ENCODE measurements at regions not wholly inside any gene's neighbourhood (a gene's known extent, or its start where the extent isn't known, plus 50 kb on each side); places are given as distances from the start of the nearest gene placed in this dataset.

GRCh38 chr9:107087222-107087621 lies 195.9 kb upstream of the RAD23B start (continued):
- TF ChIP-seq, protein P1, sequence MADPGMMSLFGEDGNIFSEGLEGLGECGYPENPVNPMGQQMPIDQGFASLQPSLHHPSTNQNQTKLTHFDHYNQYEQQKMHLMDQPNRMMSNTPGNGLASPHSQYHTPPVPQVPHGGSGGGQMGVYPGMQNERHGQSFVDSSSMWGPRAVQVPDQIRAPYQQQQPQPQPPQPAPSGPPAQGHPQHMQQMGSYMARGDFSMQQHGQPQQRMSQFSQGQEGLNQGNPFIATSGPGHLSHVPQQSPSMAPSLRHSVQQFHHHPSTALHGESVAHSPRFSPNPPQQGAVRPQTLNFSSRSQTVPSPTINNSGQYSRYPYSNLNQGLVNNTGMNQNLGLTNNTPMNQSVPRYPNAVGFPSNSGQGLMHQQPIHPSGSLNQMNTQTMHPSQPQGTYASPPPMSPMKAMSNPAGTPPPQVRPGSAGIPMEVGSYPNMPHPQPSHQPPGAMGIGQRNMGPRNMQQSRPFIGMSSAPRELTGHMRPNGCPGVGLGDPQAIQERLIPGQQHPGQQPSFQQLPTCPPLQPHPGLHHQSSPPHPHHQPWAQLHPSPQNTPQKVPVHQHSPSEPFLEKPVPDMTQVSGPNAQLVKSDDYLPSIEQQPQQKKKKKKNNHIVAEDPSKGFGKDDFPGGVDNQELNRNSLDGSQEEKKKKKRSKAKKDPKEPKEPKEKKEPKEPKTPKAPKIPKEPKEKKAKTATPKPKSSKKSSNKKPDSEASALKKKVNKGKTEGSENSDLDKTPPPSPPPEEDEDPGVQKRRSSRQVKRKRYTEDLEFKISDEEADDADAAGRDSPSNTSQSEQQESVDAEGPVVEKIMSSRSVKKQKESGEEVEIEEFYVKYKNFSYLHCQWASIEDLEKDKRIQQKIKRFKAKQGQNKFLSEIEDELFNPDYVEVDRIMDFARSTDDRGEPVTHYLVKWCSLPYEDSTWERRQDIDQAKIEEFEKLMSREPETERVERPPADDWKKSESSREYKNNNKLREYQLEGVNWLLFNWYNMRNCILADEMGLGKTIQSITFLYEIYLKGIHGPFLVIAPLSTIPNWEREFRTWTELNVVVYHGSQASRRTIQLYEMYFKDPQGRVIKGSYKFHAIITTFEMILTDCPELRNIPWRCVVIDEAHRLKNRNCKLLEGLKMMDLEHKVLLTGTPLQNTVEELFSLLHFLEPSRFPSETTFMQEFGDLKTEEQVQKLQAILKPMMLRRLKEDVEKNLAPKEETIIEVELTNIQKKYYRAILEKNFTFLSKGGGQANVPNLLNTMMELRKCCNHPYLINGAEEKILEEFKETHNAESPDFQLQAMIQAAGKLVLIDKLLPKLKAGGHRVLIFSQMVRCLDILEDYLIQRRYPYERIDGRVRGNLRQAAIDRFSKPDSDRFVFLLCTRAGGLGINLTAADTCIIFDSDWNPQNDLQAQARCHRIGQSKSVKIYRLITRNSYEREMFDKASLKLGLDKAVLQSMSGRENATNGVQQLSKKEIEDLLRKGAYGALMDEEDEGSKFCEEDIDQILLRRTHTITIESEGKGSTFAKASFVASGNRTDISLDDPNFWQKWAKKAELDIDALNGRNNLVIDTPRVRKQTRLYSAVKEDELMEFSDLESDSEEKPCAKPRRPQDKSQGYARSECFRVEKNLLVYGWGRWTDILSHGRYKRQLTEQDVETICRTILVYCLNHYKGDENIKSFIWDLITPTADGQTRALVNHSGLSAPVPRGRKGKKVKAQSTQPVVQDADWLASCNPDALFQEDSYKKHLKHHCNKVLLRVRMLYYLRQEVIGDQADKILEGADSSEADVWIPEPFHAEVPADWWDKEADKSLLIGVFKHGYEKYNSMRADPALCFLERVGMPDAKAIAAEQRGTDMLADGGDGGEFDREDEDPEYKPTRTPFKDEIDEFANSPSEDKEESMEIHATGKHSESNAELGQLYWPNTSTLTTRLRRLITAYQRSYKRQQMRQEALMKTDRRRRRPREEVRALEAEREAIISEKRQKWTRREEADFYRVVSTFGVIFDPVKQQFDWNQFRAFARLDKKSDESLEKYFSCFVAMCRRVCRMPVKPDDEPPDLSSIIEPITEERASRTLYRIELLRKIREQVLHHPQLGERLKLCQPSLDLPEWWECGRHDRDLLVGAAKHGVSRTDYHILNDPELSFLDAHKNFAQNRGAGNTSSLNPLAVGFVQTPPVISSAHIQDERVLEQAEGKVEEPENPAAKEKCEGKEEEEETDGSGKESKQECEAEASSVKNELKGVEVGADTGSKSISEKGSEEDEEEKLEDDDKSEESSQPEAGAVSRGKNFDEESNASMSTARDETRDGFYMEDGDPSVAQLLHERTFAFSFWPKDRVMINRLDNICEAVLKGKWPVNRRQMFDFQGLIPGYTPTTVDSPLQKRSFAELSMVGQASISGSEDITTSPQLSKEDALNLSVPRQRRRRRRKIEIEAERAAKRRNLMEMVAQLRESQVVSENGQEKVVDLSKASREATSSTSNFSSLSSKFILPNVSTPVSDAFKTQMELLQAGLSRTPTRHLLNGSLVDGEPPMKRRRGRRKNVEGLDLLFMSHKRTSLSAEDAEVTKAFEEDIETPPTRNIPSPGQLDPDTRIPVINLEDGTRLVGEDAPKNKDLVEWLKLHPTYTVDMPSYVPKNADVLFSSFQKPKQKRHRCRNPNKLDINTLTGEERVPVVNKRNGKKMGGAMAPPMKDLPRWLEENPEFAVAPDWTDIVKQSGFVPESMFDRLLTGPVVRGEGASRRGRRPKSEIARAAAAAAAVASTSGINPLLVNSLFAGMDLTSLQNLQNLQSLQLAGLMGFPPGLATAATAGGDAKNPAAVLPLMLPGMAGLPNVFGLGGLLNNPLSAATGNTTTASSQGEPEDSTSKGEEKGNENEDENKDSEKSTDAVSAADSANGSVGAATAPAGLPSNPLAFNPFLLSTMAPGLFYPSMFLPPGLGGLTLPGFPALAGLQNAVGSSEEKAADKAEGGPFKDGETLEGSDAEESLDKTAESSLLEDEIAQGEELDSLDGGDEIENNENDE (IDR thresholded peaks at IDR 0.05; ENCODE audit: insufficient replicate concordance, low read length) = no peak
- TF ChIP-seq SP4 (IDR thresholded peaks at IDR 0.05; ENCODE audit: low read length) (no peak), RBBP5 (IDR thresholded peaks at IDR 0.05; ENCODE audit: borderline replicate concordance, low read depth, low read length) (no peak), SP1 (IDR thresholded peaks at IDR 0.05; ENCODE audit: low read depth, low read length) (no peak), CHD2 (IDR thresholded peaks at IDR 0.05; ENCODE audit: low read length) (no peak), GTF2F1 (IDR thresholded peaks at IDR 0.05; ENCODE audit: borderline replicate concordance, low read depth, low read length) (no peak)
